ENCODE measurements at regions not wholly inside any gene's neighbourhood (a gene's known extent, or its start where the extent isn't known, plus 50 kb on each side); places are given as distances from the start of the nearest gene placed in this dataset.
A peak's percentile ranks its signal among the peaks of the same experiment; 100 is the strongest.

DNA sequence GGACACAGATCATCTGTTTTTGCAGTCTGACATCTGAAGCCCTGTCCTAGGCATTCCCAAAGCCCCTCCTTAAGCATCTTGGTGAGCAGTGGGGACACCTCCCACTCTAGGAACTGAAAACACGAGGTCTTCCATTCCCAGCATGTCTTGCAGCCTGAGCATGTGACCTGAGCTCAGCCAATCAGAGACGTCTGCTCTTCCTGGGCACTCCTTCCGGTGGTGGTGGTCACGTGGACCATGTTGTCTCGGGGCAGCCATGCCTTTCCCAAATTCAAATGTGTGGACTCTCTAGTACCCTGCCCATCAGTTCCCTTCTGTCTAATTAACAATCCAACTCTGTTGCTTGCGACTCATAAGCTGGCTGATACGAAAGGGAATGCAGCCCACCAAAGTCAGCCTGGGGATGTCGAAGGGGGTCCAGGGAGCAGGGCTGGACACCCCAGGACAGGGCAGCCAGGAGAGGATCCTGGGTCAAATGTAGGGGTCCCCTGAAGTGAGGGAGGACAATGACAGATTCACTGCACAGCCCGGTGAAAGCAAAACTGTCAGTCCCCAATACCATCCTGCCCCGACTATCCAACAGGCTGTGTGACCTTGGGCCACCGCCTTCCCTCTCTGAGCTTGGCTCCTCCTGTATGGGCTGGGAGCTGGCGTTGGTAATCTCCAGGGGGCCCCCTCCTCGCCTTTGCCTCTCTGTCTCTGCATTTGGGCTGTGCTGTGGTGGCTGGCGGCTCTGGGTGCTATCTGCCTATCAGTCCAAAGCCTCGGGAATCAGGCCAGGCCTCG, 57.4 kb upstream of the BAIAP2L1 start (continued):
- TF ChIP-seq, protein P1, sequence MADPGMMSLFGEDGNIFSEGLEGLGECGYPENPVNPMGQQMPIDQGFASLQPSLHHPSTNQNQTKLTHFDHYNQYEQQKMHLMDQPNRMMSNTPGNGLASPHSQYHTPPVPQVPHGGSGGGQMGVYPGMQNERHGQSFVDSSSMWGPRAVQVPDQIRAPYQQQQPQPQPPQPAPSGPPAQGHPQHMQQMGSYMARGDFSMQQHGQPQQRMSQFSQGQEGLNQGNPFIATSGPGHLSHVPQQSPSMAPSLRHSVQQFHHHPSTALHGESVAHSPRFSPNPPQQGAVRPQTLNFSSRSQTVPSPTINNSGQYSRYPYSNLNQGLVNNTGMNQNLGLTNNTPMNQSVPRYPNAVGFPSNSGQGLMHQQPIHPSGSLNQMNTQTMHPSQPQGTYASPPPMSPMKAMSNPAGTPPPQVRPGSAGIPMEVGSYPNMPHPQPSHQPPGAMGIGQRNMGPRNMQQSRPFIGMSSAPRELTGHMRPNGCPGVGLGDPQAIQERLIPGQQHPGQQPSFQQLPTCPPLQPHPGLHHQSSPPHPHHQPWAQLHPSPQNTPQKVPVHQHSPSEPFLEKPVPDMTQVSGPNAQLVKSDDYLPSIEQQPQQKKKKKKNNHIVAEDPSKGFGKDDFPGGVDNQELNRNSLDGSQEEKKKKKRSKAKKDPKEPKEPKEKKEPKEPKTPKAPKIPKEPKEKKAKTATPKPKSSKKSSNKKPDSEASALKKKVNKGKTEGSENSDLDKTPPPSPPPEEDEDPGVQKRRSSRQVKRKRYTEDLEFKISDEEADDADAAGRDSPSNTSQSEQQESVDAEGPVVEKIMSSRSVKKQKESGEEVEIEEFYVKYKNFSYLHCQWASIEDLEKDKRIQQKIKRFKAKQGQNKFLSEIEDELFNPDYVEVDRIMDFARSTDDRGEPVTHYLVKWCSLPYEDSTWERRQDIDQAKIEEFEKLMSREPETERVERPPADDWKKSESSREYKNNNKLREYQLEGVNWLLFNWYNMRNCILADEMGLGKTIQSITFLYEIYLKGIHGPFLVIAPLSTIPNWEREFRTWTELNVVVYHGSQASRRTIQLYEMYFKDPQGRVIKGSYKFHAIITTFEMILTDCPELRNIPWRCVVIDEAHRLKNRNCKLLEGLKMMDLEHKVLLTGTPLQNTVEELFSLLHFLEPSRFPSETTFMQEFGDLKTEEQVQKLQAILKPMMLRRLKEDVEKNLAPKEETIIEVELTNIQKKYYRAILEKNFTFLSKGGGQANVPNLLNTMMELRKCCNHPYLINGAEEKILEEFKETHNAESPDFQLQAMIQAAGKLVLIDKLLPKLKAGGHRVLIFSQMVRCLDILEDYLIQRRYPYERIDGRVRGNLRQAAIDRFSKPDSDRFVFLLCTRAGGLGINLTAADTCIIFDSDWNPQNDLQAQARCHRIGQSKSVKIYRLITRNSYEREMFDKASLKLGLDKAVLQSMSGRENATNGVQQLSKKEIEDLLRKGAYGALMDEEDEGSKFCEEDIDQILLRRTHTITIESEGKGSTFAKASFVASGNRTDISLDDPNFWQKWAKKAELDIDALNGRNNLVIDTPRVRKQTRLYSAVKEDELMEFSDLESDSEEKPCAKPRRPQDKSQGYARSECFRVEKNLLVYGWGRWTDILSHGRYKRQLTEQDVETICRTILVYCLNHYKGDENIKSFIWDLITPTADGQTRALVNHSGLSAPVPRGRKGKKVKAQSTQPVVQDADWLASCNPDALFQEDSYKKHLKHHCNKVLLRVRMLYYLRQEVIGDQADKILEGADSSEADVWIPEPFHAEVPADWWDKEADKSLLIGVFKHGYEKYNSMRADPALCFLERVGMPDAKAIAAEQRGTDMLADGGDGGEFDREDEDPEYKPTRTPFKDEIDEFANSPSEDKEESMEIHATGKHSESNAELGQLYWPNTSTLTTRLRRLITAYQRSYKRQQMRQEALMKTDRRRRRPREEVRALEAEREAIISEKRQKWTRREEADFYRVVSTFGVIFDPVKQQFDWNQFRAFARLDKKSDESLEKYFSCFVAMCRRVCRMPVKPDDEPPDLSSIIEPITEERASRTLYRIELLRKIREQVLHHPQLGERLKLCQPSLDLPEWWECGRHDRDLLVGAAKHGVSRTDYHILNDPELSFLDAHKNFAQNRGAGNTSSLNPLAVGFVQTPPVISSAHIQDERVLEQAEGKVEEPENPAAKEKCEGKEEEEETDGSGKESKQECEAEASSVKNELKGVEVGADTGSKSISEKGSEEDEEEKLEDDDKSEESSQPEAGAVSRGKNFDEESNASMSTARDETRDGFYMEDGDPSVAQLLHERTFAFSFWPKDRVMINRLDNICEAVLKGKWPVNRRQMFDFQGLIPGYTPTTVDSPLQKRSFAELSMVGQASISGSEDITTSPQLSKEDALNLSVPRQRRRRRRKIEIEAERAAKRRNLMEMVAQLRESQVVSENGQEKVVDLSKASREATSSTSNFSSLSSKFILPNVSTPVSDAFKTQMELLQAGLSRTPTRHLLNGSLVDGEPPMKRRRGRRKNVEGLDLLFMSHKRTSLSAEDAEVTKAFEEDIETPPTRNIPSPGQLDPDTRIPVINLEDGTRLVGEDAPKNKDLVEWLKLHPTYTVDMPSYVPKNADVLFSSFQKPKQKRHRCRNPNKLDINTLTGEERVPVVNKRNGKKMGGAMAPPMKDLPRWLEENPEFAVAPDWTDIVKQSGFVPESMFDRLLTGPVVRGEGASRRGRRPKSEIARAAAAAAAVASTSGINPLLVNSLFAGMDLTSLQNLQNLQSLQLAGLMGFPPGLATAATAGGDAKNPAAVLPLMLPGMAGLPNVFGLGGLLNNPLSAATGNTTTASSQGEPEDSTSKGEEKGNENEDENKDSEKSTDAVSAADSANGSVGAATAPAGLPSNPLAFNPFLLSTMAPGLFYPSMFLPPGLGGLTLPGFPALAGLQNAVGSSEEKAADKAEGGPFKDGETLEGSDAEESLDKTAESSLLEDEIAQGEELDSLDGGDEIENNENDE (IDR thresholded peaks at IDR 0.05; ENCODE audit: insufficient replicate concordance, low read length), result no peak
- TF ChIP-seq SP4 (IDR thresholded peaks at IDR 0.05; ENCODE audit: low read length) (no peak), SRF (IDR thresholded peaks at IDR 0.05; ENCODE audit: low read depth, low read length) (no peak), TBP (IDR thresholded peaks at IDR 0.05; ENCODE audit: low read depth, low read length) (no peak), SIN3A (conservative IDR thresholded peaks at IDR 0.05 in 1 of 2, IDR thresholded peaks at IDR 0.05 in 1 of 2; ENCODE audit: low read depth in 1 of 2, low read length in 2 of 2) (no peak)
- TF ChIP-seq, protein P2, sequence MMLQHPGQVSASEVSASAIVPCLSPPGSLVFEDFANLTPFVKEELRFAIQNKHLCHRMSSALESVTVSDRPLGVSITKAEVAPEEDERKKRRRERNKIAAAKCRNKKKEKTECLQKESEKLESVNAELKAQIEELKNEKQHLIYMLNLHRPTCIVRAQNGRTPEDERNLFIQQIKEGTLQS (IDR thresholded peaks at IDR 0.05; ENCODE audit: insufficient read depth, low read depth, low read length), result no peak
- TF ChIP-seq, protein P3, sequence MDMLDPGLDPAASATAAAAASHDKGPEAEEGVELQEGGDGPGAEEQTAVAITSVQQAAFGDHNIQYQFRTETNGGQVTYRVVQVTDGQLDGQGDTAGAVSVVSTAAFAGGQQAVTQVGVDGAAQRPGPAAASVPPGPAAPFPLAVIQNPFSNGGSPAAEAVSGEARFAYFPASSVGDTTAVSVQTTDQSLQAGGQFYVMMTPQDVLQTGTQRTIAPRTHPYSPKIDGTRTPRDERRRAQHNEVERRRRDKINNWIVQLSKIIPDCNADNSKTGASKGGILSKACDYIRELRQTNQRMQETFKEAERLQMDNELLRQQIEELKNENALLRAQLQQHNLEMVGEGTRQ (IDR thresholded peaks at IDR 0.05; ENCODE audit: low read length), result 0 out of 2 replicates have a peak, but pooled peaks have one; percentile 23
